MCF 10A (cell line): ENCODE measurements at regions not wholly inside any gene's neighbourhood (a gene's known extent, or its start where the extent isn't known, plus 50 kb on each side); places are given as distances from the start of the nearest gene placed in this dataset.

Source experiments
- BruUV-seq: library from RNA; stranded (reverse); fragments of 400-500 nt; replicated peaks from 2 replicates; lab custom pipeline; 2021; lab: Mats Ljungman, UMichigan
- CTCF ChIA-PET: fragments of 300-600 bp; sonication (Branson Sonifier 250); formaldehyde crosslinking; extraction: SDS; loops from one replicate; lab custom pipeline; 2021; ENCODE audit warnings: antibody characterized with exemption, inconsistent platforms; lab: Yijun Ruan, JAX
- POLR2A ChIA-PET: fragments of 300-600, 350-650 bp; sonication (Branson Sonifier 250); formaldehyde crosslinking; extraction: SDS; loops from one replicate; lab custom pipeline; 2020; ENCODE audit warnings: antibody characterized with exemption, inconsistent platforms; lab: Yijun Ruan, JAX
- DNase-seq: peaks from one replicate; pipeline ENCODE4 v3.0.0-alpha.2; 2018; ENCODE audit not compliant: unreplicated experiment
- H3K27ac Mint-ChIP-seq: one replicate; pipeline ENCODE4 v1.8.0; 2022; ENCODE audit warnings: mild to moderate bottlenecking, low read depth, mixed read lengths; ENCODE audit not compliant: unreplicated experiment
- H3K27me3 Mint-ChIP-seq: one replicate; pipeline ENCODE4 v1.8.0; 2022; ENCODE audit warnings: mixed read lengths; ENCODE audit not compliant: insufficient read depth, unreplicated experiment
- H3K36me3 Mint-ChIP-seq: one replicate; pipeline ENCODE4 v1.8.0; 2022; ENCODE audit warnings: mild to moderate bottlenecking, moderate library complexity, mixed read lengths; ENCODE audit not compliant: insufficient read depth, unreplicated experiment
- H3K4me1 Mint-ChIP-seq: one replicate; pipeline ENCODE4 v1.8.0; 2022; ENCODE audit warnings: mixed read lengths; ENCODE audit not compliant: insufficient read depth, unreplicated experiment
- H3K4me3 Mint-ChIP-seq: one replicate; pipeline ENCODE4 v1.8.0; 2022; ENCODE audit warnings: mild to moderate bottlenecking, moderate library complexity, mixed read lengths; ENCODE audit not compliant: unreplicated experiment
- H3K9me3 Mint-ChIP-seq: one replicate; pipeline ENCODE4 v1.8.0; 2022; ENCODE audit warnings: mixed read lengths; ENCODE audit not compliant: unreplicated experiment
- CTCF ChIP-seq: fragments of 200-600 bp; IDR thresholded peaks from one replicate; pipeline ENCODE4 v1.8.0; 2022; ENCODE audit warnings: antibody characterized with exemption, mild to moderate bottlenecking; ENCODE audit not compliant: unreplicated experiment
- intact Hi-C: fragments of 100-400 bp; cut with micrococcal nuclease; formaldehyde crosslinking; loops from 2 replicates; pipeline ENCODE4 v1.14.1; 2022

GRCh38 chr2:129275706-129276105, 703.8 kb upstream of the RAB6C start:
- POLR2A ChIA-PET = interaction anchor here (0.7 kb wide), 1 partner anchor 727 kb away, joined by 3 read pairs; no protein-coding TSS in a partner anchor
- Mint-ChIP-seq H3K27ac (no peak overlapping the region), H3K4me3 (no peak overlapping the region), H3K4me1 (no peaks in the 10 kb centered on the region), H3K27me3 (no peaks in the 10 kb centered on the region), H3K9me3 (no peaks in the 10 kb centered on the region), H3K36me3 (no peaks in the 10 kb centered on the region)
- peak; percentile 5 for DNase-seq
- BruUV-seq = no TSS peak
- CTCF ChIA-PET = no interaction called here
- no peak for TF ChIP-seq CTCF
- intact Hi-C loops = no loop called here

GRCh38 chr2:129276978-129277584, 702.4 kb upstream of the RAB6C start:
- ChIA-PET CTCF (interaction anchor here (0.5 to 0.7 kb wide), 2 partner anchors 32 to 261 kb away, joined by 3 to 4 read pairs; no protein-coding TSS in a partner anchor), POLR2A (interaction anchor here (0.6 to 0.9 kb wide), 2 partner anchors 11 to 881 kb away, joined by 3 read pairs; no protein-coding TSS in a partner anchor)
- H3K36me3 Mint-ChIP-seq = no peaks in the 10 kb centered on the region
- BruUV-seq = no TSS peak
- intact Hi-C loops = no loop called here
- H3K27ac Mint-ChIP-seq = no peak overlapping the region
- no peak overlapping the region for H3K4me3 Mint-ChIP-seq
- no peaks in the 10 kb centered on the region for H3K27me3 Mint-ChIP-seq
- H3K9me3 Mint-ChIP-seq = no peaks in the 10 kb centered on the region
- TF ChIP-seq CTCF = no peak
- DNase-seq = no peak
- no peaks in the 10 kb centered on the region for H3K4me1 Mint-ChIP-seq

DNA sequence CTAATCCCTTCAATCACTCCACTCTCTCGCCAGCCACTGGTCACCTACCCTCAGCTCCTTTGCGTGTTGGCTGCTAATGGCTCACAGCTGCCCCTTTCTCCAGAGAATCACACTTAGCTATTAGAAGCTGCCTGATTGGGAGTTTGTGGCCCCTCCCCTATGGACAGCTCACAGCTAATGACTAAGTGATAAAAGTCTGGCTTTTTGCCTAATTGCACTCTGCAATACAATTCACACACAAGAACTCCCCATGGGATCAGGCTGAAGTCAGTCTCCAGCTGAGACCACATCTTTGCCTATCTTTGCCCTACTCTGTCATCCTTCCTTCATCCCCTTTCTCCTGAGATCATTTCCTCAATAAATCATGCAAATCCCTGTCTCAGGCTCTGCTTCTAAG, 701.9 kb upstream of the RAB6C start:
- Mint-ChIP-seq H3K27ac (no peak overlapping the region), H3K27me3 (no peaks in the 10 kb centered on the region), H3K4me3 (no peak overlapping the region), H3K36me3 (no peaks in the 10 kb centered on the region), H3K4me1 (no peaks in the 10 kb centered on the region), H3K9me3 (no peaks in the 10 kb centered on the region)
- ChIA-PET POLR2A (interaction anchor here (0.5 to 0.9 kb wide), 4 partner anchors 11 to 1057 kb away, joined by 3 read pairs; no protein-coding TSS in a partner anchor), CTCF (no interaction called here)
- no TSS peak for BruUV-seq
- TF ChIP-seq CTCF = no peak
- intact Hi-C loops = no loop called here
- DNase-seq = peak; percentile 20

GRCh38 chr2:129281791-129282530, 697.5 kb upstream of the RAB6C start:
- TF ChIP-seq CTCF = no peak
- POLR2A ChIA-PET = no interaction called here
- DNase-seq = no peak
- no peaks in the 10 kb centered on the region for H3K27me3 Mint-ChIP-seq
- intact Hi-C loops = no loop called here
- BruUV-seq = no TSS peak
- H3K9me3 Mint-ChIP-seq = no peaks in the 10 kb centered on the region
- H3K4me3 Mint-ChIP-seq = no peak overlapping the region
- CTCF ChIA-PET = interaction anchor here (0.7 kb wide), 1 partner anchor 935 kb away, joined by 3 read pairs; no protein-coding TSS in a partner anchor
- H3K4me1 Mint-ChIP-seq = no peaks in the 10 kb centered on the region
- no peak overlapping the region for H3K27ac Mint-ChIP-seq
- H3K36me3 Mint-ChIP-seq = no peaks in the 10 kb centered on the region
